ENCODE measurements at regions not wholly inside any gene's neighbourhood (a gene's known extent, or its start where the extent isn't known, plus 50 kb on each side); places are given as distances from the start of the nearest gene placed in this dataset.

- Mint-ChIP-seq H3K9me3 (ENCODE audit: low read depth) (peaks cover 1% of the 10 kb centered on the region), H3K27ac (no peak overlapping the region), H3K27me3 (peaks cover 17% of the 10 kb centered on the region), H3K36me3 (ENCODE audit: insufficient read depth) (no peaks in the 10 kb centered on the region), H3K4me1 (ENCODE audit: low read depth) (peaks cover 3% of the 10 kb centered on the region), H3K4me3 (ENCODE audit: low read depth) (no peak overlapping the region)
- no peak for DNase-seq (ENCODE audit: low spot score, unreplicated experiment)
- no peak for TF ChIP-seq CTCF (IDR thresholded peaks at IDR 0.05; ENCODE audit: unreplicated experiment)
Observed at GRCh38 chr20:48461091-48461734, 366.6 kb downstream of the PREX1 start.

DNA sequence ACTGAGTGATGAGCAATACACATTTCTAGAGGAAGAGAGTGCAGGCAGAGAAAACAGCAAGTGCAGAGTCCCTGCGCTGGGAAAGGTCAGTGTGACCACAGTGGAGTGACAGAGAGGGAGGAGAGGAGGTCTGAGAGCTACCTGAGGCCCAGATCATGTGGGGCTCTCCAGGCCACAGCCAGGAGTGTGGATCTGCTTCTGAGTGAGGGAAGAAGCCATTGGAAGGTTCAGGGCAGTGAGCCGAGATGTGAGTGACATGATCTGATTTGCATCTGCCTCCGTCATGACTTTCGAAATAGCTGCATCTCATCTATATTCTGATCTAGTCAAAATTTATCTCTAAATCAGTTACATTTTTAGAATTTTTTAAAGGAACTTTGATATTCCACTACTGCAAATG lies 367.1 kb downstream of the PREX1 start:
- Mint-ChIP-seq H3K27ac (no peak overlapping the region), H3K27me3 (peaks cover 22% of the 10 kb centered on the region), H3K36me3 (ENCODE audit: insufficient read depth) (no peaks in the 10 kb centered on the region), H3K4me1 (ENCODE audit: low read depth) (peaks cover 3% of the 10 kb centered on the region), H3K9me3 (ENCODE audit: low read depth) (no peaks in the 10 kb centered on the region), H3K4me3 (ENCODE audit: low read depth) (no peak overlapping the region)
- no peak for TF ChIP-seq CTCF (IDR thresholded peaks at IDR 0.05; ENCODE audit: unreplicated experiment)
- no peak for DNase-seq (ENCODE audit: low spot score, unreplicated experiment)

- no peak for TF ChIP-seq CTCF (IDR thresholded peaks at IDR 0.05; ENCODE audit: unreplicated experiment)
- no peak overlapping the region for H3K4me3 Mint-ChIP-seq (ENCODE audit: low read depth)
- DNase-seq (ENCODE audit: low spot score, unreplicated experiment), result no peak
- no peaks in the 10 kb centered on the region for H3K9me3 Mint-ChIP-seq (ENCODE audit: low read depth)
- peaks cover 3% of the 10 kb centered on the region for H3K4me1 Mint-ChIP-seq (ENCODE audit: low read depth)
- no peak overlapping the region for H3K27ac Mint-ChIP-seq
- no peaks in the 10 kb centered on the region for H3K36me3 Mint-ChIP-seq (ENCODE audit: insufficient read depth)
- H3K27me3 Mint-ChIP-seq, result peaks cover 24% of the 10 kb centered on the region
Observed at GRCh38 chr20:48459722-48460395, 367.9 kb downstream of the PREX1 start.

GRCh38 chr20:48458601-48459385 lies 369.0 kb downstream of the PREX1 start:
- Mint-ChIP-seq H3K4me3 (ENCODE audit: low read depth) (no peak overlapping the region), H3K27ac (no peak overlapping the region), H3K27me3 (peaks cover 32% of the 10 kb centered on the region), H3K4me1 (ENCODE audit: low read depth) (peaks cover 3% of the 10 kb centered on the region), H3K9me3 (ENCODE audit: low read depth) (no peaks in the 10 kb centered on the region), H3K36me3 (ENCODE audit: insufficient read depth) (no peaks in the 10 kb centered on the region)
- no peak for DNase-seq (ENCODE audit: low spot score, unreplicated experiment)
- no peak for TF ChIP-seq CTCF (IDR thresholded peaks at IDR 0.05; ENCODE audit: unreplicated experiment)

GRCh38 chr20:48458003-48458377 lies 369.8 kb downstream of the PREX1 start:
- Mint-ChIP-seq H3K4me3 (ENCODE audit: low read depth) (no peak overlapping the region), H3K4me1 (ENCODE audit: low read depth) (peaks cover 3% of the 10 kb centered on the region), H3K9me3 (ENCODE audit: low read depth) (no peaks in the 10 kb centered on the region), H3K27ac (no peak overlapping the region), H3K27me3 (peaks cover 36% of the 10 kb centered on the region), H3K36me3 (ENCODE audit: insufficient read depth) (no peaks in the 10 kb centered on the region)
- no peak for DNase-seq (ENCODE audit: low spot score, unreplicated experiment)
- no peak for TF ChIP-seq CTCF (IDR thresholded peaks at IDR 0.05; ENCODE audit: unreplicated experiment)

Measured in progenitor cell of endocrine pancreas (in vitro differentiated cells).